Activated B cell treated with CpG ODN at 0.5 μM for 24 hours (primary cell): ENCODE measurements at regions not wholly inside any gene's neighbourhood (a gene's known extent, or its start where the extent isn't known, plus 50 kb on each side); places are given as distances from the start of the nearest gene placed in this dataset.

ENCODE experiments used
- ATAC-seq: fragments of 200-7000 bp; cut with Tn5 transposase; one replicate; pipeline ENCODE4 v1.10.0; 2021; ENCODE audit warnings: low read depth, mild to moderate bottlenecking, moderate library complexity
- CTCF ChIA-PET: fragments of 350-600 bp; sonication (Branson Sonifier 250); formaldehyde crosslinking; loops from one replicate; lab custom pipeline; 2021; ENCODE audit warnings: antibody characterized with exemption; lab: Charles Lee
- POLR2A ChIA-PET: fragments of 350-600 bp; sonication (Branson Sonifier 250); formaldehyde crosslinking; loops from one replicate; lab custom pipeline; 2021; ENCODE audit warnings: antibody characterized with exemption; lab: Charles Lee
- DNase-seq: peaks from one replicate; pipeline ENCODE4 v3.0.0; 2022
- H3K27ac Mint-ChIP-seq: one replicate; pipeline ENCODE4 v1.8.0; 2020; ENCODE audit warnings: mixed read lengths
- H3K27me3 Mint-ChIP-seq: one replicate; pipeline ENCODE4 v1.8.0; 2021; ENCODE audit warnings: mixed read lengths
- H3K36me3 Mint-ChIP-seq: one replicate; pipeline ENCODE4 v1.8.0; 2021; ENCODE audit warnings: low read depth, mixed read lengths
- H3K4me1 Mint-ChIP-seq: one replicate; pipeline ENCODE4 v1.8.0; 2021; ENCODE audit warnings: mixed read lengths
- H3K4me3 Mint-ChIP-seq: one replicate; pipeline ENCODE4 v1.8.0; 2020; ENCODE audit warnings: mild to moderate bottlenecking, mixed read lengths
- H3K9me3 Mint-ChIP-seq: one replicate; pipeline ENCODE4 v1.8.0; 2020; ENCODE audit warnings: mixed read lengths
- CTCF ChIP-seq: fragments of 200-600 bp; IDR thresholded peaks from one replicate; pipeline ENCODE4 v1.8.0; 2022; ENCODE audit warnings: antibody characterized with exemption, mild to moderate bottlenecking
- intact Hi-C: fragments of 100-400 bp; cut with micrococcal nuclease; formaldehyde crosslinking; loops from one replicate; pipeline ENCODE4 v1.15.1; 2024

DNA sequence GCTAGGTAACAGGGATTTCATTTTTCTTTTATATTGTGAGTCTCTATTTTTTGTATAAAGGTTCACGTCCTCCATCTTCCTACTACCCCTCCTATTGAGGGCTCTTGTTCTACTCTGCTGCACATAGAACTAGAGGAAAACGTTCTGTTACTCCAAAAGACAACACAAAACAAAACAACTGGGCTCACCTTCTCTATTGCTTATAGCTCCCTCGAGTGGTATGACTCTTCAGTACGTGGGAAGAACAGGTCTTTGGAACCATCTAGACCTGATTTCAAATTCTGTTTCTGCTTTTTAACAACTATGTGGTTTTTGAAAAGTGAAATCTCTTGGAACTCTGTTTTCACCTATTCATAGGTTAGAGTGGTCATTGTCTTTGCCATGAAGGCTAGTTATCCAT, 515.3 kb downstream of the SOX2 start:
- Mint-ChIP-seq H3K27me3 (peaks cover 7% of the 10 kb centered on the region), H3K4me3 (no peak overlapping the region), H3K27ac (no peak overlapping the region), H3K9me3 (peaks cover 3% of the 10 kb centered on the region), H3K4me1 (no peaks in the 10 kb centered on the region), H3K36me3 (no peaks in the 10 kb centered on the region)
- intact Hi-C loops = no loop called here
- POLR2A ChIA-PET = no interaction called here
- DNase-seq (no peak), ATAC-seq (no peak)
- no peak for TF ChIP-seq CTCF
- CTCF ChIA-PET = no interaction called here

DNA sequence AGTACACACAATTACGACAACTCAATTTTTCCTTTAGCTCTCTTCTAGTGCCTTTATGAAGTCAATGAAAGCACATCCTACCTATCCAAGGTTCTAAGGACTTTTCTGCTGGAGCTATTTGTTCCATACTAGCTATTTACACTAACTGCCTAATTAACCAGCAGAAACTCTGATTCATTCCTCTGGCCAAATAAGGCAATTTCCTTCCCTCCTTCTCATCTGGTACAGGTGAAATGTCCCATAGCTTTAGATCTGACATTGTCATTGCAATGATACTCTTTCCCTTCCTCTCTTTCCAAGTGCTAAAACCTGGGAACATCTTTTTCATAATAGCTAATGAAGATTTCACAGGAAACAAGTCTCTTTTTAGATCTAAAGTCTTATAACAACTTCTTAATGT, 521.7 kb downstream of the SOX2 start:
- no peak for DNase-seq
- POLR2A ChIA-PET = no interaction called here
- Mint-ChIP-seq H3K36me3 (no peaks in the 10 kb centered on the region), H3K4me1 (no peaks in the 10 kb centered on the region), H3K27me3 (no peaks in the 10 kb centered on the region), H3K4me3 (no peak overlapping the region), H3K27ac (no peak overlapping the region), H3K9me3 (no peaks in the 10 kb centered on the region)
- intact Hi-C loops = no loop called here
- ATAC-seq = no peak
- no peak for TF ChIP-seq CTCF
- CTCF ChIA-PET = no interaction called here

GRCh38 chr3:182233957-182234356, 522.2 kb downstream of the SOX2 start:
- intact Hi-C loops = no loop called here
- ATAC-seq (no peak), DNase-seq (no peak)
- no peaks in the 10 kb centered on the region for H3K27me3 Mint-ChIP-seq
- POLR2A ChIA-PET = no interaction called here
- TF ChIP-seq CTCF = no peak
- CTCF ChIA-PET = no interaction called here
- H3K27ac Mint-ChIP-seq = no peak overlapping the region
- H3K9me3 Mint-ChIP-seq = no peaks in the 10 kb centered on the region
- no peak overlapping the region for H3K4me3 Mint-ChIP-seq
- no peaks in the 10 kb centered on the region for H3K36me3 Mint-ChIP-seq
- no peaks in the 10 kb centered on the region for H3K4me1 Mint-ChIP-seq

DNA sequence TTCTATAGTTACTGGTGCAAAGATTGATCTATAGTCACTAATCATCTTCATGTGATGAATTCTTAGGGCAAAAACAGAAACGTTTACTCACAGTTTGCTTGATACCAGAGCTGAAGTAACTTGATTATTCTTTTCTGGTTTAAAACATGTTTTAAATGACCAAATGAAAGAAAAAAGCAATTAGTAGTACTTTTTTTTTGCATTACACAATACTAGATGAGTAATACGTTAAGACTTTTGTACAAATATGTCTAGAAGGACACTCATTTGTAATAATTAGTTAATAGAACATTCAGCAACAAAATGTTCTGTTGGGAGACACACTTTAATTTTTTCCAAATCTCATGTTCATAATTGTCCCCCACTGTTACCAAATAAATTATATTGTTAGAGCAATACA, 523.2 kb downstream of the SOX2 start:
- DNase-seq = no peak
- POLR2A ChIA-PET = no interaction called here

DNA sequence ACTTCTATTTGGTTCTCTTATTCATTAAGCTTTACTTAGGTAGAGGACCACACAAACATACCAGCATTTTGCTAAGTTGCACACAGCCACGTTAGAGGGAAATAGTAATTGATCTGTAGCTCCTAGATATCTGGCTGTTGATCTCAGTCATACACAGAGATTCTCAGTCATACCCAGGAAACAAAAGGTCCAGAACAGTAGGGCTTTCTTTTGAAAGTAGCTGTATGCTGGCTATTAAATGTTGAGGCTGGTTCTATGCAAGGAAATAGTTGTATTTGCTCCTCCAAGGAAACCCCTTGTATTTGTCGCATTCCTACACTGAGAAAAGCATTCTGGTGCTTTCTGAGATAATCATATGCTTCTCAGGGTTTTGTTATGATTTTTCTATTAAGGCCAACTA, 523.8 kb downstream of the SOX2 start:
- Mint-ChIP-seq H3K27ac (no peak overlapping the region), H3K4me3 (no peak overlapping the region), H3K27me3 (no peaks in the 10 kb centered on the region), H3K9me3 (no peaks in the 10 kb centered on the region), H3K36me3 (no peaks in the 10 kb centered on the region), H3K4me1 (no peaks in the 10 kb centered on the region)
- POLR2A ChIA-PET = no interaction called here
- TF ChIP-seq CTCF = no peak
- intact Hi-C loops = no loop called here
- DNase-seq (no peak), ATAC-seq (no peak)
- CTCF ChIA-PET = no interaction called here

More for the DNA sequence above, 523.2 kb downstream of the SOX2 start:
- ATAC-seq = no peak
- Mint-ChIP-seq H3K9me3 (no peaks in the 10 kb centered on the region), H3K27me3 (no peaks in the 10 kb centered on the region), H3K36me3 (no peaks in the 10 kb centered on the region), H3K4me1 (no peaks in the 10 kb centered on the region), H3K27ac (no peak overlapping the region), H3K4me3 (no peak overlapping the region)
- CTCF ChIA-PET = no interaction called here
- intact Hi-C loops = no loop called here
- TF ChIP-seq CTCF = no peak
